KOPT-K1 (cell line): ENCODE measurements at regions not wholly inside any gene's neighbourhood (a gene's known extent, or its start where the extent isn't known, plus 50 kb on each side); places are given as distances from the start of the nearest gene placed in this dataset.
"Not testable (repeated sequence)": the region's sequence is repeated elsewhere in the genome, so short reads cannot be mapped to it uniquely, and the experiment has no call there.

Source experiments
- H3K27ac ChIP-seq: fragments of 200-600 bp; sonication (generic); 2 replicates; pipeline ENCODE4 v1.5.1; 2016; ENCODE audit warnings: antibody characterized with exemption, mild to moderate bottlenecking, low read depth, low read length; ENCODE audit not compliant: poor library complexity, severe bottlenecking
- H3K36me3 ChIP-seq: fragments of 200-600 bp; sonication (generic); 2 replicates; pipeline ENCODE4 v1.5.1; 2017; ENCODE audit warnings: antibody characterized with exemption, mild to moderate bottlenecking, low read length, moderate library complexity; ENCODE audit not compliant: insufficient read depth
- H3K9me3 ChIP-seq: fragments of 200-600 bp; sonication (generic); 2 replicates; pipeline ENCODE4 v1.5.1; 2017; ENCODE audit warnings: antibody characterized with exemption, low read length, mild to moderate bottlenecking; ENCODE audit not compliant: insufficient read depth, poor library complexity, severe bottlenecking

GRCh38 chrX:46327566-46328115 lies 217.6 kb downstream of the ZNF674 start:
- Histone ChIP-seq H3K9me3 (no peaks in the 10 kb centered on the region), H3K27ac (no peak overlapping the region), H3K36me3 (no peaks in the 10 kb centered on the region)

DNA sequence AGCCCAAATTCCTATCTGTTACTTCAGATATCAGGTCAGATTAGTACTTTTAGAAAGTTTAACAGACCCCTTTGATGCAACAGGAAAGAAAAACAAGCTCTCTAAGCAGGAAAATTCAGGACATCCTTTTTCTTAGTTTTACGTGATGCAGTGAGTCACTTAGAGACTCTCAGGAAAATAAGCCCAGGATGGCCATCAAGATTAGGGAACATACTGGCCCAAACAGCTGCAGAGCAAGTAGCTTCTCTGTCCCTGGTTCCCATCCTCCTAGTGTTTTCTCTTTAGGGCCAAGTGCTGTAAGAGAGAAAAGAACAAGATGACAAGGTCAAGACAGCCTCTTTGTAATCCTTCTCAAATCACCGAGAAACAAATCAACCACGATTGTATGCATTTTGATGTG lies 219.1 kb downstream of the ZNF674 start:
- Histone ChIP-seq H3K36me3 (no peaks in the 10 kb centered on the region), H3K9me3 (no peaks in the 10 kb centered on the region), H3K27ac (no peak overlapping the region)

GRCh38 chrX:46325312-46325877 lies 219.8 kb downstream of the ZNF674 start:
- H3K9me3 ChIP-seq: no peaks in the 10 kb centered on the region
- peak overlapping the region; percentile 33 for H3K27ac ChIP-seq

DNA sequence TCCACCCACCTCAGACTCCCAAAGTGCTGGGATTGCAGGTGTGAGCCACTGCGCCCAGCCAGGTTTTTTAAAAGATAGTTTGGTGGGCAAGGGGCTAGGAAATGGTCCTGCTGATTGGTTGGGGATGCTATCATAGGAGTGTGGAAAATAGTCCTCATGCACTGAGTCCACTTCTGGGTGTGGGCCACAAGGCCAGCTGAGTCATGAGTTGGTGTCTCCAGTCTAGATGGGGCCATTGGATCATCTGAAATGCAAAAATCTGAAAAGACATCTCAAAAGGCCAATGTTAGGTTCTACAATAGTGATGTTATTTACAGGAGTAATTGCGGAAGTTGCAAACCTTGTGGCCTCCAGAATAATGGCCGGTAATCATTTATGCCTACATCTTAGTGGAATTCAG lies 221.1 kb downstream of the ZNF674 start:
- Histone ChIP-seq H3K36me3 (no peaks in the 10 kb centered on the region), H3K9me3 (no peaks in the 10 kb centered on the region), H3K27ac (no peak overlapping the region)

More at GRCh38 chrX:46325312-46325877, 219.8 kb downstream of the ZNF674 start:
- H3K36me3 ChIP-seq: no peaks in the 10 kb centered on the region

DNA sequence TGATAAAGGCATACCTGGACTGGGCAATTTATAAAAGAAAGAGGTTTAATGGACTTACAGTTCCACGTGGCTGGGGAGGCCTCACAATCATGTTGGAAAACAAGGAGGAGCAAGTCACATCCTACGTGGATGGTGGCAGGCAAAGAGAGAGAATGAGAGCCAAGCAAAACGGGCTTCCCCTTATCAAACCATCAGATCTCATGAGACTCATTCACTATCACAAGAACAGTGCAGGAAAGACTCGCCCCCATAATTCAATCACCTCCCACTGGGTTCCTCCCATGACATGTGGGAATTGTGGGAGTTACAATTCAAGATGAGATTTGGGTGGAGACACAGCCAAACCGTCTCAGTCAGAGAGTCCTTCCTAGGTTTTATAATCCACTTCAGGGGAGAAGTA lies 222.3 kb downstream of the ZNF674 start:
- H3K9me3 ChIP-seq, H3K36me3 ChIP-seq, H3K27ac ChIP-seq: not testable (repeated sequence)

DNA sequence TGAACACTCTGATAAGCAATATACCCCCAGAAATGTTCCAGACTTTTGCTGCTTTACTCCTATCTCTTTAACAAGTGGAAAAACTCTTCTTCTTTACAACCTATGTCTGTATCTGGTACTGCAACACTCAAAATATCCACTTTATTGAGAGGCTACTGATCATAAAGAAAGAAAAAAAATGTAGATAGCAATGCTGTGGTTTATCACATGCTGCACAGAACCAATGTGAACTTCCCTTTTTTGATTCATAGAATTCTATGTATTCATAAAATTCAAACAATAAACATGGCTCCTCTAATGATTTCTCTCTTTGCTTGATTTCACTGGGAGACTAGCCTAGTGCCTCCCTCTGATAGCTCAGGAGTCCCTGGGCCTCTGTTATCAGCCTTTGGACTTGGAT lies 223.5 kb downstream of the ZNF674 start:
- Histone ChIP-seq H3K36me3 (no peaks in the 10 kb centered on the region), H3K27ac (peak overlapping the region; percentile 83), H3K9me3 (no peaks in the 10 kb centered on the region)

GRCh38 chrX:46319750-46320149 lies 225.5 kb downstream of the ZNF674 start:
- Histone ChIP-seq H3K36me3 (no peaks in the 10 kb centered on the region), H3K9me3 (no peaks in the 10 kb centered on the region), H3K27ac (peak overlapping the region; percentile 83)

- Histone ChIP-seq H3K9me3 (no peaks in the 10 kb centered on the region), H3K36me3 (no peaks in the 10 kb centered on the region), H3K27ac (peak overlapping the region; percentile 18)
These were observed 226.7 kb downstream of the ZNF674 start for GRCh38 chrX:46318551-46318950.

DNA sequence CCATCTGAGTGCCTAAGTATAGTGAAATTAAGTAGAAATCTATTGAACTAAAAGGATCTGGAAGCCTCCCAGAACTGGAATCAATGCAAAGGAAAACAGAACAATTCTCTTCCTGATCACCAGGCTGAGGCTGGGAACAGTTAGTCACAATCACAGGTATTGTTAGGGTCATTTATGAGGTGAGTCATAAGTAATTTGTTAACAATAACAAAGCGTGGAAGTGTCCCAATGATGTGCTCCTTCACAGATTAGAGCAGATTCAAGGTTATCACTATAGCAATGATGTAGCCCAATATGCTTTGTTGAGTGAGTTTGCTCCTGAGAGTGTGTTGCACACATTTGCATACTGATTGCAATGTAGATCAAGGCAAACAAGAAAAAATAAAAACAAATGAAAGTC lies 228.1 kb downstream of the ZNF674 start:
- Histone ChIP-seq H3K27ac (no peak overlapping the region), H3K9me3 (no peaks in the 10 kb centered on the region), H3K36me3 (no peaks in the 10 kb centered on the region)

DNA sequence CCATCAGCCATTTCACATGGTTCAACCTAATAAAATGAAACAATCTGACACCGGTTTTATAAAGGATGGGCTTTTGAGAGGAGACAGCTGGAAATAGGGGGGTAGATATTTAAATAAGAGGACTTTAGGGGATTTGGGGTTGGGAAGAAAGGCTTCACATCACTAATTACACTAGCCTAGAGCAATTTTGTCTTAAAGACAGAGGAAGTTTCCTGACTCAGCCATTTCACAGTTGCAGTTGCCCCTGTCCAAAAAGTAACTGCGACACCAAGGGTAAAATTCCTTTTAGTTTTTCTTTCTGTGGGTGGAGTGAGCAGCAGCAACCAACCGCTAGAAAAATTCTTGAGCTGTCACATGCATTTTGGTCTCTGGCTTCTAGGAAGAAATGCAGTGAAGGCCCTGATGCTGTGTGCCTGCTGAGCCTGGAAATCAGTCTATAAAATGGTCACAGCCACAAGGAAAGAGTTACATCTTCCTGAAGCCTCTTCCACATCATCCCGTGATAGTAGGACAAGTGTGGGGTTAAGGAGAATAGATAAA lies 233.6 kb downstream of the ZNF674 start:
- Histone ChIP-seq H3K36me3 (no peaks in the 10 kb centered on the region), H3K27ac (peak overlapping the region; percentile 53), H3K9me3 (no peaks in the 10 kb centered on the region)

DNA sequence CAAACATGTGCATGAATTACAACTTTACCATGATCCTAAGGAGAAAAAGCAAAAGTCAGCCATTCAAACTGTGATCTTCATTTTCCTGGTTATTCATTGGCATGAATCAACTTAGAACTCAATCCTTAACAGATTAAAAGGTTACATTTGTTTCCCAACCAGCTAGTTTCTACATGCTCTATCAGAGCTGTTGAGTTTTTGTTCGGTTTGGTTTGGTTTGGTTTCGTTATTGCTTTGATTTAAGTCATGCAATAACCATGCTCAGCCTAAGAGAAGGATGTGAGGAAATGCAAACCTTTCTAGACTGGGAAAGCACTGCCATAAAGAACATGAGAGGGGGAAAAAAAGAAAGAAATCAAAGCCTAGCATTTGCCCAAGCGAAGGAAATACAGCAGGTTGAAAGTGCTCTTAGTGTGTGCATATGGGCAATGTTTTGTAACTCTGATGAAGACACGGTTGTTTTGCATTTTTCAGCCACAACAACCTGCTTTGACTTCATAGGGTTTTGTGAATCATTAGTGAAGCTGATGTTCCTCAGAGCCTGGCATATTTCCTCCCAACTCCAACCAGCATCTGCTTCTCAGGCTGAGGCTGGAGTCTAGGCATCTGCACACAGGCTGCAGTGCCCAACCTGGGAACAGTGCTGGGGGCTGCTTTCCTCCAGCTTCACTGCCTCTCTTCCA lies 234.3 kb downstream of the ZNF674 start:
- peak overlapping the region; percentile 53 for H3K27ac ChIP-seq
- peaks cover 1% of the 10 kb centered on the region for H3K9me3 ChIP-seq
- no peaks in the 10 kb centered on the region for H3K36me3 ChIP-seq

GRCh38 chrX:46308110-46308509 lies 237.1 kb downstream of the ZNF674 start:
- Histone ChIP-seq H3K36me3 (no peaks in the 10 kb centered on the region), H3K9me3 (peaks cover 8% of the 10 kb centered on the region), H3K27ac (no peak overlapping the region)

DNA sequence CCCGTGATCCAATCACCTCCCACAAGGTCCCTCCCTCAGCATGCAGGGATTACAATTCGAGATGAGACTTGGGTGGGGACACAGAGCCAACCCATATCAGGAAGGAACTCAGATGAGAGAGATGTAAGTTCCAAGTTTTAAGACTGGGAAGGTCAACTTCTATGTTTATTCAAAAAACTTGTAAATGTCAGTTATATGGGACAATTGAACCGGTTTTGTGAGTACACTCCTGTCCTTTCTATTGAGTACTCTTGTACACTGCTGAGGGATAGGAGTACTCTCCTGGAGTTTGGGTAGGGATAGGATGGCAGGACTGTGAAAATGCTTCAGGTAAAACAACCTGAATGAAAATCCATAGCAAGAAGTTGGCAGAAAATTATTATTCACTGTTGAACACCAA lies 239.1 kb downstream of the ZNF674 start:
- peaks cover 8% of the 10 kb centered on the region for H3K9me3 ChIP-seq
- H3K27ac ChIP-seq: no peak overlapping the region
- no peaks in the 10 kb centered on the region for H3K36me3 ChIP-seq

DNA sequence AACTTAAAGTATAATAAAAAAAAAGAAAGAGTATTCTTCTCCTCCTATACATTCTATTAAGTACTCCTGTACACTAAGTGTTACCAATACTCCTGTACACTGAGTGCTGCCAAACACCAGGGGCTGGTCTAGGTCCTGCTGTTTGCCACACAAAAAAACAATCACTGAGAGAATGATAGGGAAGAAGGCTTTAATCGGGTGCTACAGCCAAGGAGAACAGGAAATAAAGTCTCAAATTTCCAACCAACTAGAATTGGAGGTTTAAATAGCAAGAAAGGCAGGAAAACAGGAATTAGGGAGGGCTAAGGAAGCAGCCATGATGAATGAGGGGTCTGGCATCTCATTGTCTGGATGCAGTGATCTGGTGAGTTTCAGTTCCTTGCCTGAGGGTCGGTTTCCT lies 239.8 kb downstream of the ZNF674 start:
- H3K36me3 ChIP-seq: no peaks in the 10 kb centered on the region
- no peak overlapping the region for H3K27ac ChIP-seq
- H3K9me3 ChIP-seq: peaks cover 8% of the 10 kb centered on the region

GRCh38 chrX:46301903-46302302 lies 243.3 kb downstream of the ZNF674 start:
- Histone ChIP-seq H3K36me3 (no peaks in the 10 kb centered on the region), H3K27ac (no peak overlapping the region), H3K9me3 (peaks cover 8% of the 10 kb centered on the region)

GRCh38 chrX:46298821-46299220 lies 246.4 kb downstream of the ZNF674 start:
- Histone ChIP-seq H3K27ac (no peak overlapping the region), H3K9me3 (no peaks in the 10 kb centered on the region), H3K36me3 (no peaks in the 10 kb centered on the region)
